Astrocyte (in vitro differentiated cells and primary cell): ENCODE measurements at regions not wholly inside any gene's neighbourhood (a gene's known extent, or its start where the extent isn't known, plus 50 kb on each side); places are given as distances from the start of the nearest gene placed in this dataset.

Source experiments
- DNase-seq: peaks from one replicate; pipeline ENCODE4 v3.0.0-alpha.2; 2010; ENCODE audit warnings: low read depth
- FAIRE-seq: peaks from 2 replicates; lab custom pipeline; 2011; peaks lifted over from hg19 to GRCh38; lab: Jason Lieb, UNC
- H2AFZ ChIP-seq: 2 replicates; pipeline ENCODE4 v1.6.0; 2012; ENCODE audit warnings: low read depth, low read length, inconsistent platforms
- H3K27ac ChIP-seq: 2 replicates; pipeline ENCODE4 v1.5.1; 2011; ENCODE audit warnings: low read depth, low read length, inconsistent platforms
- H3K27me3 ChIP-seq: 2 replicates; pipeline ENCODE4 v1.6.0; 2011; ENCODE audit warnings: low read length, inconsistent platforms; ENCODE audit not compliant: insufficient read depth
- H3K36me3 ChIP-seq: 2 replicates; pipeline ENCODE4 v1.5.1; 2011; ENCODE audit warnings: low read length, inconsistent platforms; ENCODE audit not compliant: insufficient read depth
- H3K4me1 ChIP-seq: 2 replicates; pipeline ENCODE4 v1.5.1; 2011; ENCODE audit warnings: low read length, inconsistent platforms; ENCODE audit not compliant: insufficient read depth
- H3K4me2 ChIP-seq: 2 replicates; pipeline ENCODE4 v1.6.0; 2012; ENCODE audit warnings: low read length, inconsistent platforms
- H3K4me3 ChIP-seq: 2 replicates; pipeline ENCODE4 v1.5.1; 2011; ENCODE audit warnings: low read depth, mild to moderate bottlenecking, low read length, inconsistent platforms; ENCODE audit not compliant: insufficient read depth
- H3K79me2 ChIP-seq: 2 replicates; pipeline ENCODE4 v1.6.0; 2012; ENCODE audit warnings: mild to moderate bottlenecking, low read length, inconsistent platforms; ENCODE audit not compliant: insufficient read depth
- H3K9ac ChIP-seq: 2 replicates; pipeline ENCODE4 v1.6.0; 2012; ENCODE audit warnings: mild to moderate bottlenecking, low read length, inconsistent platforms
- H3K9me3 ChIP-seq: 2 replicates; pipeline ENCODE4 v1.5.1; 2012; ENCODE audit warnings: low read depth, mild to moderate bottlenecking, low read length, inconsistent platforms; ENCODE audit not compliant: insufficient read depth
- H4K20me1 ChIP-seq: 2 replicates; pipeline ENCODE4 v1.6.0; 2012; ENCODE audit warnings: low read length, inconsistent platforms; ENCODE audit not compliant: insufficient read depth
- H3K27ac Mint-ChIP-seq: one replicate; pipeline ENCODE4 v1.8.0; 2021; ENCODE audit warnings: mild to moderate bottlenecking, mixed read lengths; ENCODE audit not compliant: unreplicated experiment
- H3K27me3 Mint-ChIP-seq: one replicate; pipeline ENCODE4 v1.8.0; 2021; ENCODE audit warnings: low read depth, mixed read lengths; ENCODE audit not compliant: unreplicated experiment
- H3K36me3 Mint-ChIP-seq: one replicate; pipeline ENCODE4 v1.8.0; 2021; ENCODE audit warnings: low read depth, mixed read lengths; ENCODE audit not compliant: unreplicated experiment
- H3K4me1 Mint-ChIP-seq: one replicate; pipeline ENCODE4 v1.8.0; 2021; ENCODE audit warnings: low read depth, mixed read lengths; ENCODE audit not compliant: unreplicated experiment
- H3K4me3 Mint-ChIP-seq: one replicate; pipeline ENCODE4 v1.8.0; 2021; ENCODE audit warnings: mild to moderate bottlenecking, moderate library complexity, mixed read lengths; ENCODE audit not compliant: unreplicated experiment
- H3K9me3 Mint-ChIP-seq: one replicate; pipeline ENCODE4 v1.8.0; 2021; ENCODE audit warnings: mild to moderate bottlenecking, mixed read lengths; ENCODE audit not compliant: unreplicated experiment
- CTCF ChIP-seq: IDR thresholded peaks from 2 replicates; pipeline ENCODE4 v1.5.1; 2011; ENCODE audit warnings: low read depth, mild to moderate bottlenecking, inconsistent platforms, low read length, moderate library complexity; ENCODE audit not compliant: insufficient read depth
- EZH2 ChIP-seq: IDR thresholded peaks from 2 replicates; pipeline ENCODE4 v1.6.1; 2012; ENCODE audit warnings: mild to moderate bottlenecking, low read length, inconsistent platforms; ENCODE audit not compliant: insufficient read depth

DNA sequence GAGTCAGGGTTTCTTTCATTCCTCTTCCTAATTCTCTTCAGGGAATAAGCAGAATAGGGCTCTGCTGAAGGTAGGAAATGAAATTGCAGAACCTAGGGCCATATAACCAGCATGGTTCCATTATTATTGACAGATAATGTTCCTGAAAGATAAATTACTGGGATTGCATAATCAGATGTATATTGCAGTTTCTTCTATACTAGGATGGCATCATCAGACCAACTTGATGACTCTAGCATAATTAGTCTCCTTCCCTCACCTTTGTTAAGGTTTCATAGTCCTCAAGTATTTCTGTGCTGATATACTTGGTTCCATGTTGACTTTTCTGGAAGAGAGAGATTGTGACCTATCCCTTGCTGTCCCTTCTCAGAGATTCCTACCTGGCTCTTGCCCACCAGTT lies 492.3 kb upstream of the LCORL start:
- H3K4me1 ChIP-seq = no peaks in the 10 kb centered on the region
- H3K27me3 Mint-ChIP-seq = no peaks in the 10 kb centered on the region
- no peak overlapping the region for H3K4me3 Mint-ChIP-seq
- H3K27ac ChIP-seq = no peak overlapping the region
- no peak overlapping the region for H3K4me2 ChIP-seq
- no peaks in the 10 kb centered on the region for H3K9me3 Mint-ChIP-seq
- FAIRE-seq (no peak), DNase-seq (no peak)
- no peaks in the 10 kb centered on the region for H4K20me1 ChIP-seq
- no peaks in the 10 kb centered on the region for H3K36me3 ChIP-seq
- no peak overlapping the region for H2AFZ ChIP-seq
- H3K4me3 ChIP-seq = no peak overlapping the region
- no peaks in the 10 kb centered on the region for H3K79me2 ChIP-seq
- no peak overlapping the region for H3K27ac Mint-ChIP-seq
- no peak overlapping the region for H3K9ac ChIP-seq
- H3K27me3 ChIP-seq = no peaks in the 10 kb centered on the region
- H3K36me3 Mint-ChIP-seq = no peaks in the 10 kb centered on the region
- no peaks in the 10 kb centered on the region for H3K4me1 Mint-ChIP-seq
- TF ChIP-seq EZH2 (no peak), CTCF (no peak)
- no peaks in the 10 kb centered on the region for H3K9me3 ChIP-seq

GRCh38 chr4:18512718-18513117 lies 491.2 kb upstream of the LCORL start:
- H3K36me3 Mint-ChIP-seq = no peaks in the 10 kb centered on the region
- no peak for DNase-seq
- no peaks in the 10 kb centered on the region for H3K79me2 ChIP-seq
- H3K36me3 ChIP-seq = no peaks in the 10 kb centered on the region
- no peak overlapping the region for H3K27ac ChIP-seq
- no peak for FAIRE-seq
- no peaks in the 10 kb centered on the region for H4K20me1 ChIP-seq
- H3K9me3 ChIP-seq = no peaks in the 10 kb centered on the region
- no peak for TF ChIP-seq CTCF
- no peak for TF ChIP-seq EZH2
- no peaks in the 10 kb centered on the region for H3K4me1 Mint-ChIP-seq
- no peak overlapping the region for H3K4me2 ChIP-seq
- no peak overlapping the region for H2AFZ ChIP-seq
- H3K4me3 ChIP-seq = no peak overlapping the region
- H3K4me1 ChIP-seq = no peaks in the 10 kb centered on the region
- no peaks in the 10 kb centered on the region for H3K27me3 Mint-ChIP-seq
- no peak overlapping the region for H3K4me3 Mint-ChIP-seq
- no peaks in the 10 kb centered on the region for H3K27me3 ChIP-seq
- no peak overlapping the region for H3K9ac ChIP-seq
- H3K9me3 Mint-ChIP-seq = no peaks in the 10 kb centered on the region
- H3K27ac Mint-ChIP-seq = no peak overlapping the region

- no peak overlapping the region for H3K4me3 Mint-ChIP-seq
- no peak overlapping the region for H3K4me3 ChIP-seq
- no peaks in the 10 kb centered on the region for H3K4me1 Mint-ChIP-seq
- H3K36me3 Mint-ChIP-seq = no peaks in the 10 kb centered on the region
- no peaks in the 10 kb centered on the region for H4K20me1 ChIP-seq
- TF ChIP-seq EZH2 (no peak), CTCF (no peak)
- H2AFZ ChIP-seq = no peak overlapping the region
- FAIRE-seq (no peak), DNase-seq (no peak)
- no peak overlapping the region for H3K27ac Mint-ChIP-seq
- H3K79me2 ChIP-seq = no peaks in the 10 kb centered on the region
- H3K27me3 ChIP-seq = no peaks in the 10 kb centered on the region
- H3K27ac ChIP-seq = no peak overlapping the region
- H3K9me3 Mint-ChIP-seq = no peaks in the 10 kb centered on the region
- H3K9ac ChIP-seq = no peak overlapping the region
- H3K9me3 ChIP-seq = no peaks in the 10 kb centered on the region
- H3K4me1 ChIP-seq = no peaks in the 10 kb centered on the region
- H3K36me3 ChIP-seq = no peaks in the 10 kb centered on the region
- H3K27me3 Mint-ChIP-seq = no peaks in the 10 kb centered on the region
- H3K4me2 ChIP-seq = no peak overlapping the region
Measured at GRCh38 chr4:18511727-18512126, 490.2 kb upstream of the LCORL start.
